ENCODE measurements at regions not wholly inside any gene's neighbourhood (a gene's known extent, or its start where the extent isn't known, plus 50 kb on each side); places are given as distances from the start of the nearest gene placed in this dataset.
"Not testable (repeated sequence)": the region's sequence is repeated elsewhere in the genome, so short reads cannot be mapped to it uniquely, and the experiment has no call there.

- DNase-seq (ENCODE audit: low spot score), result not testable (repeated sequence)
These were observed 318.0 kb upstream of the PLGLB2 start for GRCh38 chr2:87429931-87430275.

DNA sequence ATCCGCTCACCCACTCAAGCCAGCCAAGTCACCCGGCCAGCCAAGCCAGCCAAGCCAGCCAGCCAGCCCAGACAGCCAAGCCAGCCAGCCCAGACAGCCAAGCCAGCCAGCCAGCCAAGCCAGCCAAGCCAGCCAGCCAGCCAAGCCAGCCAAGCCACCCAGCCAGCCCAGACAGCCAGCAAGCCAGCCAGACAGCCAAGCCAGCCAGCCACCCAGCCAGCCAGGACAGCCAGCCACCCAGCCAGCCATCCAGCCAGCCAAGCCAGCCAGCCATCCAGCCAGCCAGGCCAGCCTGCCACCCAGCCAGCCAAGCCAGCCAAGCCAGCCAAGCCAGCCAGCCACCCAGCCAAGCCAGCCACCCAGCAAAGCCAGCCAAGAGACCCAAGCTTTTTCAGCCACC is 316.8 kb upstream of the PLGLB2 start:
- DNase-seq (ENCODE audit: low spot score), result not testable (repeated sequence)

GRCh38 chr2:87432711-87433453 is 315.0 kb upstream of the PLGLB2 start:
- not testable (repeated sequence) for DNase-seq (ENCODE audit: low spot score)

- DNase-seq (ENCODE audit: low spot score), result not testable (repeated sequence)
These were observed 311.9 kb upstream of the PLGLB2 start for GRCh38 chr2:87436007-87436406.

DNA sequence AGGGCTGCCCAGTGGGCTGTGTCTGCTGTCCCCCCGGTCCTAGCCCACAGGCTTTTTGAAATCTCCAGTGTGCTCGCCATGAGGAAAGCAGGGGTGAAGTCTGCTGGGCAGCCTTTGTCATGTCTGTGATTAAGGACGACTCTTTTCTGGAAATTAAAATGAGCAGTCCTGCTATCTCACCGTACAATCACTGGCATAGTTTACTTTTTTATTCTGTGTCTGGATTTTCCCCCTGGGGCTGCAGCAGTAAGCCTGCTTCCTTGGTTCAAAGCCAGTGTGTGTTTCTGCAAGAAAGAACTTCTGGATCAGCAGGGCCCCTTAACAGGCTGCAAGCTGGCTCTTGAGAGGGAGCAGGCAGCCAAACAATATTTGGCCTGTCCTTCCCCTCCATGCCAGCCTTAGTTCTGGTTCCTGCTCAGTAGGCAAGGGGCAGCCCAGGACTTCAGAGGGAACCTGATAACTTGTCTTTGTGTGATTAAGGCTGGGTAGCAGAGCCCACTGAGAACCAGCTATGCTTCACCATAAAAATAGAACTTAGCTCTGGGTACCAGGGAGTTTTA is 310.1 kb upstream of the PLGLB2 start:
- not testable (repeated sequence) for DNase-seq (ENCODE audit: low spot score)

GRCh38 chr2:87438780-87439454 is 309.0 kb upstream of the PLGLB2 start:
- DNase-seq (ENCODE audit: low spot score), result not testable (repeated sequence)

- not testable (repeated sequence) for DNase-seq (ENCODE audit: low spot score)
These were observed 308.2 kb upstream of the PLGLB2 start for GRCh38 chr2:87439617-87440204.

DNA sequence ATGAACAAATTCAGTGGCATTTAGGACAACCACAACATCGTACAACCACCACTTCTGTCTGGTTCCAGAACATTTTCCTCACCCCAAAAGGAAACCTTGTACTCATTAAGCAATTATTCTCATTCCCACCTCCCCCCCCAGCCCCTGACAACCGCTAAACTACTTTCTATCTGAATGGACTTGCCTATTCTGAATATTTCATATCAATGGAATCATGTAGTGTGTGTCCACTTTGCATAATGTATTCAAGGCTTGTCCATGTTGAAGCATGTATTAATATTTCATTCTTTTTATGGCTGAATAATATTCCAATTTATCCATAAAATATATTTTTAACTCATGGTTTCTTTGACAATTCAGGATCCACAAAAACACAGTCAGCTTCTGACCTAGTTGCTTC is 307.2 kb upstream of the PLGLB2 start:
- DNase-seq (ENCODE audit: low spot score), result not testable (repeated sequence)

- DNase-seq (ENCODE audit: low spot score), result not testable (repeated sequence)
These were observed 306.5 kb upstream of the PLGLB2 start for GRCh38 chr2:87441375-87441774.

GRCh38 chr2:87442983-87443577 is 304.8 kb upstream of the PLGLB2 start:
- DNase-seq (ENCODE audit: low spot score), result not testable (repeated sequence)

- not testable (repeated sequence) for DNase-seq (ENCODE audit: low spot score)
These were observed 302.9 kb upstream of the PLGLB2 start for GRCh38 chr2:87444951-87445350.

- not testable (repeated sequence) for DNase-seq (ENCODE audit: low spot score)
These were observed 302.1 kb upstream of the PLGLB2 start for GRCh38 chr2:87445613-87446312.

- DNase-seq (ENCODE audit: low spot score), result not testable (repeated sequence)
These were observed 301.6 kb upstream of the PLGLB2 start for GRCh38 chr2:87446313-87446696.

DNA sequence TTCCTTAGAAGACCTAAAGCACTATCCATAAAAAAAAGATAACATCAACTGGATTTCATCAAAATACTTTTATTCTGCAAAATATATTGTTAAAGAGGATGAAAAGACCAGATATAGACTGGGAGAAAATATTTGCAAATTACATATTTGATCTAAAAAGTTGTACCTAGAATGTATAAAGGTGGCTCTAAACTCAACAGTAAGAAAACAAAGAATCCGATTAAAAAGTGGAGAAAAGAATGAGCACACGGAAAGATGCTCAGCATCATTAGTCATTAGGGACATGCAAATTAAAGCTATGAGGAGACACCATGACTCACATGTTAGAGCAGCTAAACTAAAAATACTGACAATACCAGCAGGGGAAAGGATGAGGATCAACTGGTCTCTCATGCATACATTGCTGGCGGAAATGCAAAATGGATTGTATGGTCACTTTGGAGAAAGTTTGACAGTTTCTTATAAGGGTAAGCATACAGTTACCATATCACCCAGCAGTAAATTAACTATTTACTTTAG is 298.4 kb upstream of the PLGLB2 start:
- DNase-seq (ENCODE audit: low spot score), result not testable (repeated sequence)

GRCh38 chr2:87452193-87452592 is 295.7 kb upstream of the PLGLB2 start:
- not testable (repeated sequence) for DNase-seq (ENCODE audit: low spot score)

GRCh38 chr2:87452861-87453260 is 295.0 kb upstream of the PLGLB2 start:
- not testable (repeated sequence) for DNase-seq (ENCODE audit: low spot score)

DNA sequence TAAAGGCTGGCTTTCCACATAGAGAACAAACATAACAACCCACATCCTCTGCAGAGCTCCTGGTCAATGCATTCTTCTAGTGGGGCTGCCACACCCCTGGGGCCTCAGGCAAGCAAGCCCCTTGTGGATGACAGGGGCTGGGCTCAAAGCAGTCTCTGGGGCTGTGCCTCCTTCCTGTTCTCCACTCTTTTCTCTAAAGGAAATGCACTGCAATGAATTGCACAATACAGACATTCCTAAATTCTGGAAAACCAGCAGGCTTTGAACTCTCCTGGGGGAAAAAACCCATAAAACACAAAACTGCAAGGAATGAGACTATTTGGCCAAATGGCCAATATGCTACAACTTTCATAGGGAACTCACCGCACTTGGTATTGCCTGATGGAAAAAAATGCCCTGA is 293.9 kb upstream of the PLGLB2 start:
- not testable (repeated sequence) for DNase-seq (ENCODE audit: low spot score)

GRCh38 chr2:87454421-87454820 is 293.5 kb upstream of the PLGLB2 start:
- not testable (repeated sequence) for DNase-seq (ENCODE audit: low spot score)

DNA sequence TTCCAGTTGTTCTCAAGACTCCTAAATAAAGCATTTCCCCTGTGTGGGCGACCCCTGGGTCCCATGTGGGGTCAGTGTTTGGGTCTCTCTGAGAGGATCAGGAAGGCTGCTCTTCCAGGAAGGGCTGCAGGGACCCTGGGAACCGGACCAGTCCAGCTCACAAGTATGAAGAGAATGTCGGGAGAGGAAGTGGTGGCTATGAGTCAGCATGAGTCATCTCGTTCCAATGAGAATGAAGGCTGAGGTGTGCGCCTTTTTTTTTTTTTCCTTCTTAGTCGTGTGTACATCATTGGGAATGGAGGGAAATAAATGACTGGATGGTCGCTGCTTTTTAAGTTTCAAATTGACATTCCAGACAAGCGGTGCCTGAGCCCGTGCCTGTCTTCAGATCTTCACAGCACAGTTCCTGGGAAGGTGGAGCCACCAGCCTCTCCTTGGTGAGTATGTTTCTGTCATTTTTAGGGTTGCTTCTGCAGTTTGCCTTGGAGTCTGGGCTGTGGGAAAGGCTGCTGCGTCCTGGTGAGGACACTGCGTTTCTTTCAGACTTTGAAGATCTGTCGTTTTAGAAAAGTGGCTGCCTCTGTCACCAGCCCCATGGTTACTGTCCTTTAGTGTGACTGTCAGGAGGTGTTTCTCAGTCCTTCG is 292.6 kb upstream of the PLGLB2 start:
- DNase-seq (ENCODE audit: low spot score), result not testable (repeated sequence)

GRCh38 chr2:87455854-87456249 is 292.0 kb upstream of the PLGLB2 start:
- DNase-seq (ENCODE audit: low spot score), result not testable (repeated sequence)

Measured in D341Med (cell line).